DMS53 treated with DMSO at 0.1 percent for 48 hours (cell line): ENCODE measurements at regions not wholly inside any gene's neighbourhood (a gene's known extent, or its start where the extent isn't known, plus 50 kb on each side); places are given as distances from the start of the nearest gene placed in this dataset.
A peak's percentile ranks its signal among the peaks of the same experiment; 100 is the strongest.

ENCODE experiments used
- DNase-seq: peaks from one replicate; lab custom pipeline; 2025; ENCODE audit not compliant: unreplicated experiment; lab: John Stamatoyannopoulos, UW

- peak; percentile 38 for DNase-seq
Observed at GRCh38 chr15:60093273-60094067, 89.4 kb downstream of the FOXB1 start.

DNA sequence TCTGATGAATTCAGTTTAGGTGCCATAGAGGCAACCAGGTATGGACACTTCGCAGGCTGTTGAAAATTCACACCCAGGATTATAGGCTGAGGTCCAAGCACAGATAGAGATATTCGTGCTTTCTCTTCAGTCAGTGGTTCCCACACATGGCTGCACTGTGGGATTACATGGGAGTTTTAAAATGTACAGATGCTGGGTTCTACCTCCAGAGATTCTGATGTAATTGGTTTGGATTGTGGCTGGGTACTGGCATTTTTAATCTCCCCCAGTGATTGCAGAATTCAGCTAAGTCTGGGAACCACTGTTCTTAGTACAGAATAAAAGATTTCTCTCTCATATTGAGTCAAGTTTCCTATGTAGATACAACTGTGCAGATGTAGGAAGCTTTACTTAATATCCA is 91.6 kb downstream of the FOXB1 start:
- DNase-seq: no peak

DNA sequence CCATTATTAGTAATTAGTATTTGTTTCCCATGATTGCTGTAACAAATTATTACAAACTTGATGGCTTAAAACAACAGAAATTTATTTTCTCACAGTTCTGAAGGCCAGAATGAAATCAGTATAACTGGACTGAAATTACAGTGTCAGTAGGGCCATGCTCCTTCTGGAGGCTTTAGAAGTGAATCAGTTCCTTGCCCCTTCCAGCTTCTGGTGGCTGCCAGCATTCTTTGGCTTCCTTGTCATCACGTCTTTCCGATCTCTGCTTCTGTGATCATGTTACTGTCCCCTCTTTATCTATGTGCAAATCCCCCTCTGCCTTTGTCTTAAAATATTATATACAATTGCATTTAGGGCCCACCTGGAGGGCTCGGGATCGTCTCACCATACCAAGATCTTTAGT is 92.0 kb downstream of the FOXB1 start:
- DNase-seq: no peak

DNA sequence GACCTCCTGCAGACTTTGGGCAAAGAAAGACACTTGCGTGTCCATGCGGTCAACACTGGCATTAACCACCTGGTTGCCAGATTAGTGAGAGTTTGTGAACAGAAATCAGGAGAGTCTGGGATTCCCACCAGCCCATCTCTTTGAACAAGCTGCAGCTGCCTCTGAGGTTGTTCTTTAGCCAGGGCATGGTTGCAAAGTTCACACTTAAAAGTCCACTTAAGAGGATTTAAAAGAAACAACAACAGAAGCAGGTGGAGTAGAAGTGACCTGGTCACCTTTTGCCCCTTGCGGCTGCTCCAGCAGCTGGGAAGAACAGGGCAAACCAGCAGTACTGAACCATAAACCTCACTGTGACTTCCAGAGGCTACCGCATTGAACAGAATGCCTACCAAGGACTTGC is 97.3 kb downstream of the FOXB1 start:
- peak; percentile 13 for DNase-seq

DNA sequence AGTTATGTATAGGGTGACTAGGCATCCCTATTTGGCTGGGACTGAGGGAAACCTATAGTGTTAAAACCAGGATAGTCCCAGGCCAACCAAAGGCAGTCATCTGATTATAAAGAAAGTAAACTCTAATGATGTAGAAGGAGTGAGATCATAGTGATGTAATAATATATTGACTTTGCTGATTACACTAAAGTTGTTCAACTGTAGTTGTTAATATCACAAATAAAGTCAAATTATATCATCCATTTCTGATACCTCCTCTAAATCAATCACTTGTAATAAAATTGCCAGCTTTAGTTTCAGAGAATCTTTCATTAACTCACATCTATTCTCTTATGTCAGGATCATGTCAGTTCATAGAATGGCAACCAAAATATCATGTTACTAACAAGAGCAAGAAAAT is 98.6 kb downstream of the FOXB1 start:
- no peak for DNase-seq

DNA sequence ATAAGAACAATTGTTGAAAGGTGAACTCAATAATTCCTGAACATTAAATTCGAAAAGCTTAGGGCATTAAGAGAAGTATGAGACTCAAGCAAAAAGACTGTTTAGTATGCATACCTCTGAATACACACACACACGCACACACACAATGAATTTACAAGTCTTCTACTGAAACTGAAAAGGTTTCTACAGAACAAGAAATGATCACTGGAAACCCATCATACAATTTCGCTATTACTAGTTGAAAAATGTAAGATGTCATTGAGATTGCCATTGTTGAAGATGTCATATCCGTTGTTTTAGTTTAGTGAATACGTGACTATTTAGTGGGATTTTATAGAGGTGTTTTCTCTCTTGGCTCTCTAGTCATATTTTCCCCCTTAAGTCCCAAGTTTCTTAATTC is 106.8 kb downstream of the FOXB1 start:
- DNase-seq: no peak

- peak; percentile 22 for DNase-seq
Observed at GRCh38 chr15:60115579-60116380, 111.7 kb downstream of the FOXB1 start.

DNA sequence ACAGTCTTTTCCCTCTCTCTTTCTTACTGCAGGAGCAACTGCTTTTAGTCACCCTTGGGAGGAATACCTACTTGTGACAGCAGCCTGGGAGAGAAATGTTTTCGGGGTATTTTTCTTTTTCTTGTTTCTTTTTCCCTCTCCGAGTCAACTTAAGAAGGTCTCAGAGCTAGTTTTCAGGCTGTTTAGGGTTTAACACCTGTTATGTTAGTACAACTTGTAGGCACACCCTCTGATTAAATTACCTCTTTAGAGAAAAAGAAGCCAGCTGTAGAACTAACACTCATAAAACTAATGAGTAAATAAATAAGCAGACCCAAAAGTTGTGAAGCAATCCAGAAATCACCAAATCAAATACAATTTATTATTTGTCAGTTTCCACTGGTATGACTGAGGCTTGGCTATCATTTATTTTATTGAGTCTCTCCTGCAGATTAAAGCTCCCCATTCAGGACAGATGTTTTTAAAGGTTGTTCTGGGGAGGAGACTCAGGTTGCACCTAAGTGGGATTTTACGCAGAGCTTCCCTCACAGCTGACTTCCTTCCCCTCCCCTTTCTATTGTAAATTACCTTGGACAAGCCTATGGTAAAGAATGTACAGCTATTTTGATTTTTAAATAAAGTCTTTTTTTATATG is 112.5 kb downstream of the FOXB1 start:
- DNase-seq: no peak

- DNase-seq: no peak
Observed at GRCh38 chr15:60118146-60118545, 114.0 kb downstream of the FOXB1 start.

DNA sequence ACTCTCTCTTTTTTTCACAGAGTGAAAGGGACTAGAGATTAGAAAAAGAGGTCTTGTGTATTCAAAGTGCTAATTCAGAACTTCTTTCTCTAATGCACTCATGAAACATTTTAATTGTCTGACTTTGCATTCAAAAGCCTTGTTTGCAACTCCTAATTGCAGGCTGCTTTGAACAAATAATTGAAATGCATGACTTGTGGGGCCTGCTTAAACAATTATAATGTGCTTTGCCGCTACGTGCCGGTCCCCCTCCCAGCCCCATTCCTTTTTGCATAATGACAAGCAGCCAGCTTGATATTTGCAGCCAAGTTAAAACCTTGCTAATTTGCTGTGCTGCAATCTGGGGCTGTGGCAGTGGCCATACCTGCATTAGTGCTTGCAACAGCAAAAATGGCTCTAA is 114.5 kb downstream of the FOXB1 start:
- no peak for DNase-seq

DNA sequence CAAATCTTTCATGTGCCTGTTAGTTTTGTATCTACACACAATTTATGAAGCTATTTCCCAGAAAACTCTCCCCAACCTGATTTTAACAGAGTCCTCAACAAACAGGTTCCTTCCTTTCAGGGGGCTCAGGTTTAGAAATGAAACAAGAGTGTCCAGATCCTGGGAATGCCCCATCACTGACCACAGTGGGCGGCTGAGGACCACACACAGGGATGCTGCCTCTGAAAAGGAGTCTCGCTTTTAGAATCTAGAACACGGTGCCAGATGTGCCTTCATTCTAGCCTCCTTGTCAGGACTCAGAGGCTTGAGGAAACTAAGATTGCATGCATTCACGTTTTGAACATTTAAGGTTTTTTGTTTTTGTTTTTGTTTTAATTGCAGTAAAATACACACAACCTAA is 115.0 kb downstream of the FOXB1 start:
- DNase-seq: no peak

- DNase-seq: no peak
Observed at GRCh38 chr15:60120100-60120499, 116.0 kb downstream of the FOXB1 start.

DNA sequence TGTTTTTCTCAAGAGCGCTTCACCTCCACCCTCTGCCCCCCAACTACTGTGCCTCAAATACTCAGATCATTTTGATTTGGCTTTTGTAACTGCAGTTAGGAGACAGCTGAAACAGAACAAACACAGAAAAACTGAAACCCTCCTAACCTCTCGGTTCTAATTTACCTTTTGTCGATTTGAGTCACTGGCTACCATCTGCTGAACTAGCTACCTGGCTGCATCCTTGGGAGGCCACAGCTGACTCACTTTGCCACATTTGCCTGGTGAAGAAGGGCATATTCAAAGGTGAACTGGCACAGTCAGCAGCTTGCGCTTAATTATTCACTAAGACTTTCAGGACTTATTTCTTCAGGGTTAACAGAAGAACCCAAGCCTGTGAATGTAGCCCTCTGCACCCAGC is 117.7 kb downstream of the FOXB1 start:
- no peak for DNase-seq

- DNase-seq: no peak
Observed at GRCh38 chr15:60122691-60123090, 118.6 kb downstream of the FOXB1 start.

- no peak for DNase-seq
Observed at GRCh38 chr15:60124460-60125070, 120.5 kb downstream of the FOXB1 start.

- DNase-seq: no peak
Observed at GRCh38 chr15:60125334-60125733, 121.2 kb downstream of the FOXB1 start.

DNA sequence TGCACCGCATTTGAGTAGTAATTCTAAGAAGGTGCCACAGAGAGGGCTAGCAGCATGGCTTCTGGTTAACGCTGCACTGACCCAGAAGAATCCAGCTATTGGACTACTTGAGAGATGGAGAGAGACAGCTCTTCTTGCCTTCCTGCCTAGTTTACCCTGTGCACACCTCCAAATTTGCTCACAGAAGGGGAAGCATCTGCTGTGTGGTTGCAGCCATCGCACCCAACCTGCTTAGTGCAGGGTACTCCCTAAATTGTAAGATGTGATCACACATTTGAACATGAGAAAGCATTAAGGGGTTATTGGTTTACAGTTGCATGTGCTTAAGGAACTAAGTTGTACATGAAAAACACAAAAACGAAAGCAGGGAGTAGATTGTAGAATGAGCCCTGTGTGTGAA is 122.1 kb downstream of the FOXB1 start:
- no peak for DNase-seq

GRCh38 chr15:60126661-60127060 is 122.5 kb downstream of the FOXB1 start:
- no peak for DNase-seq

DNA sequence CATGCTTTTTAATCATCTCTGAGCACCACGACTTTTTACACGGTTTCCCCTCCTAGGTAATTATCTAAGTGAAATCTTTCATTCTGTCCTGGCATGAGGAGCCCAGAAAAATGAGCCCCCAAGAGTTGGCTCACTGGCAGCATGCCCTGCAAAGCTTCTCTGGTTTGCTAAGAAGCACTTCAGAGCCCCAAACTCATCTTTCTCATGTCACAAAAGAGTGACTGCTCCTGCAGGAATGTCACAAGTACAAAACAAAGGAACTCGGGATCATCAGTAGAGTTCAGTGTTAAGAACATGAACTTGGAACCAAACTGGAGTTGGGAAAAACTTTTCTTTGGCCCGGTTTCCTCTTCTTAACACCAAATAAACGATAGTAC is 123.9 kb downstream of the FOXB1 start:
- DNase-seq: no peak

DNA sequence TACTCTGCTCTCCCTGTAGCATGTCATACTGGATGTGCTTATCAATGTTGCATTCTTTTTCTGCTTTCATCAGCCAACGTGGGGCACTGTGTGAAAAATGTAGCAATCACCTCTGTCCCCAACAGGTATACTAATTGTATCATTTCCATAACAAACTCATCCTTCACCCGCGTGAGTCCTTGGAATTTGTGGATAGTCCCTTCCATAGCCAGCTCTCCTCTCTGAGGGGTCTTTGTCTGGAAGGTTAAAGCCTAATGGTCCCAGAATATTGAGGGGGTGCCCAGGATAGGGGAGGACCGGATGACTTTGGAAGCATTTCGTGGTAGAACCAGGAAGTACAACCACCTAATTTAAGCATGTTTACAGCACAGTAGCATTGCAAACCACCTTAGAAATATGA is 124.6 kb downstream of the FOXB1 start:
- DNase-seq: no peak

GRCh38 chr15:60130398-60130797 is 126.3 kb downstream of the FOXB1 start:
- no peak for DNase-seq

GRCh38 chr15:60130821-60131220 is 126.7 kb downstream of the FOXB1 start:
- no peak for DNase-seq
